ENCODE measurements at regions not wholly inside any gene's neighbourhood (a gene's known extent, or its start where the extent isn't known, plus 50 kb on each side); places are given as distances from the start of the nearest gene placed in this dataset.

DNA sequence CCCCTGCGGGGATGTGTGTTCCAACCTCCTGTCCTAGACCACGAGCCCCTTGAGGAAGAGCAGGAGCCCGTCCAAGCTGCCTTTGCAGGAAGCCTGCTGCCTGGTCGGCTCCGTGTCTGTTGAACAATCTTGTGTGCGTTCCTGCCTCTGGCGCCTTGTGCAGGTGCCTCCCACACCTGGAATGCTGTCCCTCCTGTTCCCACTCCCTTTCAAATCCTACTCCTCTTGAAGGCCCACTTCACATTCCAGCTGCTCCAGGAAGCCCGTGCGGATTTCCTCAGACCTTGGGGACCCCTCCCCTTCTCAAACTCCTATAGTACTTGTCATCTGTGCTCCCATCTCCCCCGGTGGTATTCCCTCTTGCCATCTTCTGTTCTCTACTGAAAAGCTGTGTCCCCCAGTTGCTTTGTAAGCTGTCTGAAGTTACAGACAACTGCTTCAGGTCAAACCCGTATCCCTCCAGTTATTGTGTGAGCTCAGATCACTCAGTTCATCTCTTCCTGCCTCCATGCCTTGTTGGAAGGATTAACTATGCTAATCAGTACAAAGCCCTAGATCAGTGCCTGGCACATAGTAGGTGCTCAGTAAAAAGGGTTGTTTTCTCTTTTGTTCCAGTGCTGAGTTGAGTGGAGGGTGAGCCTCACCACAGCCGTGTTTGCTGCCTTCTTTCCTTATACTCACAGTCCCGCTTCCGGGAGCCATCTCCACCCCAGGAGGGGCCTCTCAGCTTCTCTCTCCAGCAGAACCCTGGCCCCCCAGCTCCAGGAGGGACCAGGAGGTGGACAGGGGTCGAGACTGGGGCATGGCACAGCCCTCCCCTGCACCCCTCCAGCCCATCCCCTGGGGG, 241.8 kb upstream of the CIBAR2 start:
- H3K4me1 Mint-ChIP-seq: peaks cover 13 to 38% of the 10 kb centered on the region in 2 experiments

More for the DNA sequence above, 241.8 kb upstream of the CIBAR2 start:
- Histone ChIP-seq H3K4me2 (ENCODE audit: insufficient read depth, insufficient read length, low read length) (no peak overlapping the region), H4K91ac (ENCODE audit: insufficient read length, low read depth, low read length) (no peak overlapping the region), H3T11ph (ENCODE audit: low read length) (no peak overlapping the region), H3K14ac (ENCODE audit: insufficient read depth, low read length) (no peak overlapping the region), H3K9ac (ENCODE audit: extremely low read depth, insufficient read length, low read length) (no peak overlapping the region), H3K23me2 (ENCODE audit: insufficient read length, low read depth, low read length, poor library complexity, severe bottlenecking) (no peaks in the 10 kb centered on the region), H2AK5ac (ENCODE audit: insufficient read length, low read length) (no peak overlapping the region), H2AFZ (ENCODE audit: low read length) (no peak overlapping the region), H3K23ac (ENCODE audit: insufficient read length, low read depth, low read length) (no peak overlapping the region), H4K8ac (replicated peaks; ENCODE audit: insufficient read length, low read depth, low read length) (no peak overlapping the region), H3K4ac (ENCODE audit: low read depth, low read length) (no peak overlapping the region), H4K5ac (ENCODE audit: insufficient read length, low read depth, low read length) (no peak overlapping the region), H3K79me2 (ENCODE audit: insufficient read depth, low read length) (no peaks in the 10 kb centered on the region), H2BK5ac (ENCODE audit: insufficient read length, low read length) (no peak overlapping the region), H3K4me1 (ENCODE audit: insufficient read depth, low read length) (no peaks in the 10 kb centered on the region), H3K27ac (ENCODE audit: insufficient read length, low read depth, low read length) (no peak overlapping the region), H3K79me1 (ENCODE audit: insufficient read depth, low read depth, low read length, poor library complexity, severe bottlenecking) (no peaks in the 10 kb centered on the region), H3K18ac (ENCODE audit: insufficient read length, low read depth, low read length) (no peak overlapping the region), H3K56ac (ENCODE audit: insufficient read length, low read depth, low read length) (no peak overlapping the region), H3K9me3 (ENCODE audit: control insufficient read depth, low read depth, low read length) (no peaks in the 10 kb centered on the region), H3K27me3 (ENCODE audit: insufficient read depth, low read length) (no peaks in the 10 kb centered on the region), H2BK12ac (ENCODE audit: insufficient read length, low read depth, low read length) (no peak overlapping the region), H2BK120ac (ENCODE audit: low read depth, low read length, poor library complexity, severe bottlenecking) (no peak overlapping the region), H4K20me1 (ENCODE audit: control insufficient read depth, insufficient read depth, insufficient read length) (peaks cover 2% of the 10 kb centered on the region), H2BK15ac (ENCODE audit: low read depth, low read length) (no peak overlapping the region), H2BK20ac (ENCODE audit: low read depth, low read length, poor library complexity, severe bottlenecking) (no peak overlapping the region)
- Mint-ChIP-seq H3K27me3 (ENCODE audit: low read depth) (peaks cover 13% of the 10 kb centered on the region), H3K27ac (no peak overlapping the region; a peak in 1 of 7 replicates), H3K36me3 (ENCODE audit: insufficient read depth in 1 of 3, low read depth in 3 of 3) (peaks cover 4 to 14% (median 9%) of the 10 kb centered on the region in 3 experiments; a peak in 6 of 7 replicates), H3K9me3 (peaks cover 10 to 13% of the 10 kb centered on the region in 2 experiments), H3K4me3 (no peak overlapping the region; a peak in 1 of 5 replicates)
- WGBS (ENCODE audit: extremely low coverage, insufficient read length, low lambda C conversion rate): no CpG with 5 or more reads among the region's 15 CpGs
- TF ChIP-seq, protein P1, sequence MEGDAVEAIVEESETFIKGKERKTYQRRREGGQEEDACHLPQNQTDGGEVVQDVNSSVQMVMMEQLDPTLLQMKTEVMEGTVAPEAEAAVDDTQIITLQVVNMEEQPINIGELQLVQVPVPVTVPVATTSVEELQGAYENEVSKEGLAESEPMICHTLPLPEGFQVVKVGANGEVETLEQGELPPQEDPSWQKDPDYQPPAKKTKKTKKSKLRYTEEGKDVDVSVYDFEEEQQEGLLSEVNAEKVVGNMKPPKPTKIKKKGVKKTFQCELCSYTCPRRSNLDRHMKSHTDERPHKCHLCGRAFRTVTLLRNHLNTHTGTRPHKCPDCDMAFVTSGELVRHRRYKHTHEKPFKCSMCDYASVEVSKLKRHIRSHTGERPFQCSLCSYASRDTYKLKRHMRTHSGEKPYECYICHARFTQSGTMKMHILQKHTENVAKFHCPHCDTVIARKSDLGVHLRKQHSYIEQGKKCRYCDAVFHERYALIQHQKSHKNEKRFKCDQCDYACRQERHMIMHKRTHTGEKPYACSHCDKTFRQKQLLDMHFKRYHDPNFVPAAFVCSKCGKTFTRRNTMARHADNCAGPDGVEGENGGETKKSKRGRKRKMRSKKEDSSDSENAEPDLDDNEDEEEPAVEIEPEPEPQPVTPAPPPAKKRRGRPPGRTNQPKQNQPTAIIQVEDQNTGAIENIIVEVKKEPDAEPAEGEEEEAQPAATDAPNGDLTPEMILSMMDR (conservative IDR thresholded peaks at IDR 0.05): no peak
- no peak for DNase-seq

Measured in H9 (cell line).